ENCODE measurements at regions not wholly inside any gene's neighbourhood (a gene's known extent, or its start where the extent isn't known, plus 50 kb on each side); places are given as distances from the start of the nearest gene placed in this dataset.
"Not testable (repeated sequence)": the region's sequence is repeated elsewhere in the genome, so short reads cannot be mapped to it uniquely, and the experiment has no call there.

GRCh38 chr14:35194183-35194582, 71.8 kb downstream of the PRORP start:
- TF ChIP-seq POLR2A, CTCF (IDR thresholded peaks at IDR 0.05): not testable (repeated sequence)

Data from breast epithelium (tissue), 3 donors.